Liver (tissue), 3 donors: ENCODE measurements at regions not wholly inside any gene's neighbourhood (a gene's known extent, or its start where the extent isn't known, plus 50 kb on each side); places are given as distances from the start of the nearest gene placed in this dataset.

Source experiments
- EGR1 ChIP-seq, 2 donors: IDR thresholded peaks; 2 replicates each; pipeline ENCODE4 v1.6.1; 2016 to 2018; ENCODE audit warnings: antibody characterized with exemption in 2 of 2, low read depth in 2 of 2
- GABPA ChIP-seq, 2 donors: IDR thresholded peaks in 1 of 2; conservative IDR thresholded peaks in 1 of 2; 2 replicates each; pipeline ENCODE4 v1.6.1; 2016; ENCODE audit warnings: antibody characterized with exemption in 2 of 2, mild to moderate bottlenecking in 1 of 2, moderate library complexity in 1 of 2
- NR2F2 ChIP-seq: IDR thresholded peaks from 2 replicates; pipeline ENCODE4 v1.6.1; 2016; ENCODE audit warnings: antibody characterized with exemption
- TAF1 ChIP-seq: conservative IDR thresholded peaks from 2 replicates; pipeline ENCODE4 v1.6.1; 2016; ENCODE audit warnings: antibody characterized with exemption, mild to moderate bottlenecking
- TF ChIP-seq, protein P1 (sequence below): IDR thresholded peaks from 2 replicates; pipeline ENCODE4 v1.6.1; 2016; ENCODE audit warnings: antibody characterized with exemption
- TF ChIP-seq, protein P2 (sequence below): IDR thresholded peaks from 2 replicates; pipeline ENCODE4 v1.6.1; 2016; ENCODE audit warnings: antibody characterized with exemption
- TF ChIP-seq, protein P3 (sequence below): IDR thresholded peaks from 2 replicates; pipeline ENCODE4 v1.6.1; 2016; ENCODE audit warnings: antibody characterized with exemption
- TF ChIP-seq, protein P4 (sequence below): fragments of 150-350 bp; IDR thresholded peaks from 2 replicates; pipeline ENCODE4 v1.5.1; 2017; ENCODE audit warnings: improper control_type of control experiment, low read depth, low read length; ENCODE audit not compliant: missing input control
- donor health status: healthy.
- donor health status: healthy.

DNA sequence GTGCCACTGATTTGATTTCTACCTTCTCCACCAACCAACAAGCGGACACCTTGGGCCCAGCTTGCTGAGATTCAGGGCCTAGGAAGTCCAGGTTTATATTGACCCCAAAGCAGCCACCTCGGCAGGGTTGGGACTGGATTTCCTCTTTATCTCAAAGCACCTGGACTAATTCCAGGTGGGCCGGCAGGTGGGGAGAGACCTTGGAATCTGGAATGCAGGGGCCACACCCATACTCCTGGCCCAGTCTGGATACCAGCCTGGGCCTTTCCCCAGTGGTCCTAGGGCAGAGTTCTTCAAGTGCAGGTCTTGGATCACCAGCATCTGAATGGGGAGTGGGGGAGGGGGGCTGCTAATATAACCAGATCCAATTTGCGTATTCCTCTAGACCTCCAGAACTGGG lies 93.1 kb downstream of the PCDH1 start:
- TF ChIP-seq, protein P1, sequence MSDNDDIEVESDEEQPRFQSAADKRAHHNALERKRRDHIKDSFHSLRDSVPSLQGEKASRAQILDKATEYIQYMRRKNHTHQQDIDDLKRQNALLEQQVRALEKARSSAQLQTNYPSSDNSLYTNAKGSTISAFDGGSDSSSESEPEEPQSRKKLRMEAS: no peak
- TF ChIP-seq, protein P2, sequence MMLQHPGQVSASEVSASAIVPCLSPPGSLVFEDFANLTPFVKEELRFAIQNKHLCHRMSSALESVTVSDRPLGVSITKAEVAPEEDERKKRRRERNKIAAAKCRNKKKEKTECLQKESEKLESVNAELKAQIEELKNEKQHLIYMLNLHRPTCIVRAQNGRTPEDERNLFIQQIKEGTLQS: no peak
- TF ChIP-seq, protein P3, sequence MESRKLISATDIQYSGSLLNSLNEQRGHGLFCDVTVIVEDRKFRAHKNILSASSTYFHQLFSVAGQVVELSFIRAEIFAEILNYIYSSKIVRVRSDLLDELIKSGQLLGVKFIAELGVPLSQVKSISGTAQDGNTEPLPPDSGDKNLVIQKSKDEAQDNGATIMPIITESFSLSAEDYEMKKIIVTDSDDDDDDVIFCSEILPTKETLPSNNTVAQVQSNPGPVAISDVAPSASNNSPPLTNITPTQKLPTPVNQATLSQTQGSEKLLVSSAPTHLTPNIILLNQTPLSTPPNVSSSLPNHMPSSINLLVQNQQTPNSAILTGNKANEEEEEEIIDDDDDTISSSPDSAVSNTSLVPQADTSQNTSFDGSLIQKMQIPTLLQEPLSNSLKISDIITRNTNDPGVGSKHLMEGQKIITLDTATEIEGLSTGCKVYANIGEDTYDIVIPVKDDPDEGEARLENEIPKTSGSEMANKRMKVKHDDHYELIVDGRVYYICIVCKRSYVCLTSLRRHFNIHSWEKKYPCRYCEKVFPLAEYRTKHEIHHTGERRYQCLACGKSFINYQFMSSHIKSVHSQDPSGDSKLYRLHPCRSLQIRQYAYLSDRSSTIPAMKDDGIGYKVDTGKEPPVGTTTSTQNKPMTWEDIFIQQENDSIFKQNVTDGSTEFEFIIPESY: no peak
- TF ChIP-seq, protein P4, sequence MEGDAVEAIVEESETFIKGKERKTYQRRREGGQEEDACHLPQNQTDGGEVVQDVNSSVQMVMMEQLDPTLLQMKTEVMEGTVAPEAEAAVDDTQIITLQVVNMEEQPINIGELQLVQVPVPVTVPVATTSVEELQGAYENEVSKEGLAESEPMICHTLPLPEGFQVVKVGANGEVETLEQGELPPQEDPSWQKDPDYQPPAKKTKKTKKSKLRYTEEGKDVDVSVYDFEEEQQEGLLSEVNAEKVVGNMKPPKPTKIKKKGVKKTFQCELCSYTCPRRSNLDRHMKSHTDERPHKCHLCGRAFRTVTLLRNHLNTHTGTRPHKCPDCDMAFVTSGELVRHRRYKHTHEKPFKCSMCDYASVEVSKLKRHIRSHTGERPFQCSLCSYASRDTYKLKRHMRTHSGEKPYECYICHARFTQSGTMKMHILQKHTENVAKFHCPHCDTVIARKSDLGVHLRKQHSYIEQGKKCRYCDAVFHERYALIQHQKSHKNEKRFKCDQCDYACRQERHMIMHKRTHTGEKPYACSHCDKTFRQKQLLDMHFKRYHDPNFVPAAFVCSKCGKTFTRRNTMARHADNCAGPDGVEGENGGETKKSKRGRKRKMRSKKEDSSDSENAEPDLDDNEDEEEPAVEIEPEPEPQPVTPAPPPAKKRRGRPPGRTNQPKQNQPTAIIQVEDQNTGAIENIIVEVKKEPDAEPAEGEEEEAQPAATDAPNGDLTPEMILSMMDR: no peak
- no peak for TF ChIP-seq NR2F2
- TF ChIP-seq EGR1 (IDR thresholded peaks at IDR 0.05; ENCODE audit: low read depth in 2 of 2): no peak
- no peak for TF ChIP-seq TAF1
- TF ChIP-seq GABPA (IDR thresholded peaks at IDR 0.05 in 1 of 2, conservative IDR thresholded peaks at IDR 0.05 in 1 of 2): no peak
